Hepatocyte (in vitro differentiated cells): ENCODE measurements at regions not wholly inside any gene's neighbourhood (a gene's known extent, or its start where the extent isn't known, plus 50 kb on each side); places are given as distances from the start of the nearest gene placed in this dataset.

Experiments used
- CTCF ChIP-seq: fragments of 200-600 bp; sonication (generic); IDR thresholded peaks from 2 replicates; pipeline ENCODE4 v1.5.1; 2016; ENCODE audit warnings: antibody characterized with exemption, mild to moderate bottlenecking; ENCODE audit not compliant: poor library complexity
- EZH2 ChIP-seq: fragments of 200-600 bp; sonication (generic); IDR thresholded peaks from 2 replicates; pipeline ENCODE4 v1.6.1; 2016; ENCODE audit warnings: antibody characterized with exemption, mild to moderate bottlenecking, borderline replicate concordance
- EZH2phosphoT487 ChIP-seq: fragments of 200-600 bp; sonication (generic); IDR thresholded peaks from one replicate; pipeline ENCODE4 v1.6.1; 2018; ENCODE audit warnings: antibody characterized with exemption, mild to moderate bottlenecking, low read depth, moderate library complexity; ENCODE audit not compliant: unreplicated experiment, severe bottlenecking

- TF ChIP-seq CTCF (no peak), EZH2phosphoT487 (no peak), EZH2 (no peak)
These were observed 50.4 kb upstream of the ENTPD6 start for GRCh38 chr20:25145131-25145530.
